C4-2B (cell line): ENCODE measurements at regions not wholly inside any gene's neighbourhood (a gene's known extent, or its start where the extent isn't known, plus 50 kb on each side); places are given as distances from the start of the nearest gene placed in this dataset.

Experiments
- H3K27ac ChIP-seq: fragments of 450-650 bp; 2 replicates; pipeline ENCODE4 v1.5.1; 2017
- ZFX ChIP-seq: fragments of 450-650 bp; IDR thresholded peaks from 2 replicates; pipeline ENCODE4 v1.6.1; 2017
- TF ChIP-seq, protein P1 (sequence below): fragments of 450-650 bp; conservative IDR thresholded peaks from 2 replicates; pipeline ENCODE4 v1.5.1; 2017; ENCODE audit warnings: mild to moderate bottlenecking

DNA sequence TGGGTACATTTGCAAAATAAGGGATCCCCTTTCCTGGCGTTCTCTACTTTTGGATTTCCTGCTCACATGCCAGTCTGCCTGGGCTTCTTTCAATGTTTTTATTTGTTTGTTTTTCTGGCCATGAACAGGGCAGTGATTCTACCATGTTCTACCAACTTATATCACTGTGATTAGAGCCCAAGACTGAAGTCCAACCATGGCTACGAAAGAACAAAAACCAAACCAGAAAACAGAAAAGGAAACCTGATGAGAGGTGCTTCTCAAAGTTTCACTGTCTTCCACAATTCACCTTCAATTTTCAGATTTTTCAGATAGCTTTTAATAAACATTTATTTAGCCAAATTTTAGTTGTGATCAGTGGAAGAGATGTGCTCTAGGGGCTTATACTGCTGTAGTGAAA lies 187.6 kb upstream of the TACR3 start:
- no peak for TF ChIP-seq ZFX
- TF ChIP-seq, protein P1, sequence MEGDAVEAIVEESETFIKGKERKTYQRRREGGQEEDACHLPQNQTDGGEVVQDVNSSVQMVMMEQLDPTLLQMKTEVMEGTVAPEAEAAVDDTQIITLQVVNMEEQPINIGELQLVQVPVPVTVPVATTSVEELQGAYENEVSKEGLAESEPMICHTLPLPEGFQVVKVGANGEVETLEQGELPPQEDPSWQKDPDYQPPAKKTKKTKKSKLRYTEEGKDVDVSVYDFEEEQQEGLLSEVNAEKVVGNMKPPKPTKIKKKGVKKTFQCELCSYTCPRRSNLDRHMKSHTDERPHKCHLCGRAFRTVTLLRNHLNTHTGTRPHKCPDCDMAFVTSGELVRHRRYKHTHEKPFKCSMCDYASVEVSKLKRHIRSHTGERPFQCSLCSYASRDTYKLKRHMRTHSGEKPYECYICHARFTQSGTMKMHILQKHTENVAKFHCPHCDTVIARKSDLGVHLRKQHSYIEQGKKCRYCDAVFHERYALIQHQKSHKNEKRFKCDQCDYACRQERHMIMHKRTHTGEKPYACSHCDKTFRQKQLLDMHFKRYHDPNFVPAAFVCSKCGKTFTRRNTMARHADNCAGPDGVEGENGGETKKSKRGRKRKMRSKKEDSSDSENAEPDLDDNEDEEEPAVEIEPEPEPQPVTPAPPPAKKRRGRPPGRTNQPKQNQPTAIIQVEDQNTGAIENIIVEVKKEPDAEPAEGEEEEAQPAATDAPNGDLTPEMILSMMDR, result no peak
- no peak overlapping the region for H3K27ac ChIP-seq

- TF ChIP-seq, protein P1, result no peak
- H3K27ac ChIP-seq, result no peak overlapping the region
These were observed 184.3 kb upstream of the TACR3 start for GRCh38 chr4:103904123-103904522.

DNA sequence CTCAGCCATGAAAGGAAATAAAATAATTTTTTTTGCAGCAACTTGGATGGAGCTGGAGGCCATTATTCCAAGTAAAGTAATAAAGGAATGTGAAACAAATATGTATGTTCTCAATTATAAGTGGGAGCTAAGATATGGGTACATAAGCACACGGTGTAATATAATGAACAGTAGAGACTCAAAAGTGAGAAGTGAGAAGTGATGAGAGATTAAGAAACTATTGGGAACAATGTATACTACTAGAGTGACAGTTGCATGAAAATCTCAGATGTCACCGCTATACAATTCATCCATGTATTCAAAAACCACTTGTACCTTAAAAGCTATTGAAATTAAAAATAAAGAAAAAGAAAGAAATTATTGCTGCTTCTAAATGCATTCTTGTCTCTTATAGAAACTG lies 182.9 kb upstream of the TACR3 start:
- no peak overlapping the region for H3K27ac ChIP-seq
- TF ChIP-seq ZFX, result no peak
- TF ChIP-seq, protein P1, result no peak

DNA sequence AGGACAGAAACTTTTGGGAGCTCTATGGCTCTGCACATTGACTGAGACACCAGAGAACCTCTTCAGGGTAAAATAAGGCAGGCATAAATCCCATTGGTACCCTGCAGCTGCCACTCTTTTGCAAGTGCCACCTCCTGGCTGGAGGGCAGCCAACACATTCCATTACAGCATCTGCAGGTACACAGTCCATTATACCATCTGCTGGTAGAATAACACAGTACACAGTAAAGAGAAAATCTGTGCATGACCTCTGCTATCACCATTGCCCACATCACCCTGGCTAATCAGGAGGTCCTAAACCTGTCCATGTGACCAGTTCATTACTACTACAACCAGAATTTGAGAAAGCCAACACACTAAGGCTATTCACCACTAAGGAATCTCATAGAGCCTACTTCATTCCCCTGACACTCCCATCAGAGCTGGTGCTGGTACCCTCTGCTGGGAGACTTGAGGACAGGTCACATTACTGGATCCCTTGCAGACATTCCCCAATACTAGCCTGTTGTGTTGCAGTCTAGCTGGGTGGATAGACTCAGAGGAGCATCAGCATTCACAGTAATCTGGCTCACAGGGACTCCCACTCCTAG lies 176.2 kb upstream of the TACR3 start:
- no peak overlapping the region for H3K27ac ChIP-seq
- TF ChIP-seq, protein P1, result no peak
- no peak for TF ChIP-seq ZFX

GRCh38 chr4:103892586-103892985 lies 172.8 kb upstream of the TACR3 start:
- H3K27ac ChIP-seq, result no peak overlapping the region
- no peak for TF ChIP-seq ZFX
- TF ChIP-seq, protein P1, result no peak

- TF ChIP-seq, protein P1, result no peak
- no peak for TF ChIP-seq ZFX
- no peak overlapping the region for H3K27ac ChIP-seq
These were observed 167.4 kb upstream of the TACR3 start for GRCh38 chr4:103887191-103887590.

- no peak overlapping the region for H3K27ac ChIP-seq
- TF ChIP-seq, protein P1, result no peak
- no peak for TF ChIP-seq ZFX
These were observed 165.4 kb upstream of the TACR3 start for GRCh38 chr4:103885152-103885551.
